ENCODE measurements at regions not wholly inside any gene's neighbourhood (a gene's known extent, or its start where the extent isn't known, plus 50 kb on each side); places are given as distances from the start of the nearest gene placed in this dataset.
"Not testable (repeated sequence)": the region's sequence is repeated elsewhere in the genome, so short reads cannot be mapped to it uniquely, and the experiment has no call there.

GRCh38 chr19:28436320-28436719, 776.6 kb downstream of the UQCRFS1 start (continued):
- TF ChIP-seq ZNF175 (tag by site-specific recombination; IDR thresholded peaks at IDR 0.05): no peak
- TF ChIP-seq BCL6B (tag by site-specific recombination; IDR thresholded peaks at IDR 0.05): no peak
- no peak for TF ChIP-seq ZBTB10 (tag by site-specific recombination; IDR thresholded peaks at IDR 0.05)
- no peak for TF ChIP-seq ZFP69B (tag by site-specific recombination; IDR thresholded peaks at IDR 0.05)

GRCh38 chr19:28435551-28436271, 777.2 kb downstream of the UQCRFS1 start:
- TF ChIP-seq ZNF114 (tag by site-specific recombination; IDR thresholded peaks at IDR 0.05): no peak
- TF ChIP-seq ZNF324 (tag by site-specific recombination; IDR thresholded peaks at IDR 0.05): no peak
- no peak for TF ChIP-seq ZNF843 (tag by site-specific recombination; IDR thresholded peaks at IDR 0.05)
- TF ChIP-seq ZNF621 (tag by site-specific recombination; IDR thresholded peaks at IDR 0.05): no peak
- TF ChIP-seq ZNF148 (tag by site-specific recombination; IDR thresholded peaks at IDR 0.05; ENCODE audit: borderline replicate concordance): no peak
- TF ChIP-seq SP2 (tag by site-specific recombination; IDR thresholded peaks at IDR 0.05): no peak
- TF ChIP-seq ZNF132 (tag by site-specific recombination; IDR thresholded peaks at IDR 0.05; ENCODE audit: borderline replicate concordance): no peak
- TF ChIP-seq ZNF677 (tag by site-specific recombination; IDR thresholded peaks at IDR 0.05): no peak
- TF ChIP-seq ZNF529 (tag by site-specific recombination; IDR thresholded peaks at IDR 0.05; ENCODE audit: insufficient replicate concordance): no peak
- no peak for TF ChIP-seq ZFP3 (tag by site-specific recombination; IDR thresholded peaks at IDR 0.05; ENCODE audit: low read depth)
- no peak for TF ChIP-seq ZNF544 (tag by site-specific recombination; IDR thresholded peaks at IDR 0.05)
- no peak for TF ChIP-seq ZBTB26 (tag by site-specific recombination; optimal IDR thresholded peaks at IDR 0.05)
- no peak for TF ChIP-seq ZNF140 (tag by site-specific recombination; IDR thresholded peaks at IDR 0.05)
- no peak for TF ChIP-seq ZNF704 (tag by site-specific recombination; IDR thresholded peaks at IDR 0.05)
- ChIA-PET CTCF (interaction anchor here (0.9 to 1.0 kb wide), 2 partner anchors 31 to 194 kb away, joined by 3 read pairs; no protein-coding TSS in a partner anchor), POLR2A (no interaction called here)
- no peaks in the 10 kb centered on the region; the same call in 1 of the 2 replicates for H3K9me3 ChIP-seq (ENCODE audit: control insufficient read depth, insufficient read depth, low read depth, low read length)
- H3K4me3 ChIP-seq (ENCODE audit: low read depth, low read length): no peak overlapping the region
- no peak overlapping the region for H3K27ac ChIP-seq (ENCODE audit: extremely low read depth, low read depth, low read length)
- H3K4me1 ChIP-seq (ENCODE audit: control insufficient read depth, insufficient read depth, low read length): peaks cover 2% of the 10 kb centered on the region; the same call in 1 of the 2 replicates
- H3K36me3 ChIP-seq (ENCODE audit: control insufficient read depth in 2 of 2, insufficient read depth in 1 of 2, low read length in 2 of 2): no peaks in the 10 kb centered on the region

- H3K36me3 ChIP-seq (ENCODE audit: control insufficient read depth in 2 of 2, insufficient read depth in 1 of 2, low read length in 2 of 2); POLR2A ChIA-PET; H3K4me1 ChIP-seq (ENCODE audit: control insufficient read depth, insufficient read depth, low read length); H3K9me3 ChIP-seq (ENCODE audit: control insufficient read depth, insufficient read depth, low read depth, low read length); CTCF ChIA-PET; H3K4me3 ChIP-seq (ENCODE audit: low read depth, low read length); H3K27ac ChIP-seq (ENCODE audit: extremely low read depth, low read depth, low read length): not testable (repeated sequence)
Measured at GRCh38 chr19:28434794-28435193, 778.2 kb downstream of the UQCRFS1 start.
